Endothelial cell of umbilical vein (primary cell): ENCODE measurements at regions not wholly inside any gene's neighbourhood (a gene's known extent, or its start where the extent isn't known, plus 50 kb on each side); places are given as distances from the start of the nearest gene placed in this dataset.

Source experiments
- FOS ChIP-seq: IDR thresholded peaks from 2 replicates; pipeline ENCODE4 v1.6.1; 2011; ENCODE audit warnings: mild to moderate bottlenecking, low read length, moderate library complexity, borderline replicate concordance; ENCODE audit not compliant: insufficient read depth
- JUN ChIP-seq: IDR thresholded peaks from 2 replicates; pipeline ENCODE4 v1.6.1; 2011; ENCODE audit warnings: borderline replicate concordance, low read depth; ENCODE audit not compliant: insufficient read length, insufficient read depth
- MAX ChIP-seq: IDR thresholded peaks from 2 replicates; pipeline ENCODE4 v1.6.1; 2011; ENCODE audit not compliant: insufficient read depth, insufficient read length
- MYC ChIP-seq: IDR thresholded peaks from one replicate; pipeline ENCODE4 v1.6.1; 2011; ENCODE audit warnings: mild to moderate bottlenecking, low read depth, low read length
- POLR2A ChIP-seq: IDR thresholded peaks from 2 replicates; pipeline ENCODE4 v1.6.1; 2012; ENCODE audit warnings: low read depth, mild to moderate bottlenecking, control low read depth, low read length
- POLR2AphosphoS5 ChIP-seq: IDR thresholded peaks from 2 replicates; pipeline ENCODE4 v1.6.1; 2012; ENCODE audit warnings: low read depth, mild to moderate bottlenecking, control low read depth, low read length, moderate library complexity; ENCODE audit not compliant: insufficient read depth
- TF ChIP-seq, protein P1 (sequence below), 2 donors: IDR thresholded peaks; 1 replicate in 1 of 2; 2 replicates in 1 of 2; pipeline ENCODE4 v1.5.1; 2011; ENCODE audit warnings: low read length in 2 of 2, mild to moderate bottlenecking in 2 of 2, moderate library complexity in 2 of 2, control low read depth in 1 of 2, inconsistent platforms in 1 of 2, low read depth in 1 of 2; ENCODE audit not compliant: insufficient read depth in 1 of 2; ENCODE audit errors: extremely low read depth in 1 of 2

DNA sequence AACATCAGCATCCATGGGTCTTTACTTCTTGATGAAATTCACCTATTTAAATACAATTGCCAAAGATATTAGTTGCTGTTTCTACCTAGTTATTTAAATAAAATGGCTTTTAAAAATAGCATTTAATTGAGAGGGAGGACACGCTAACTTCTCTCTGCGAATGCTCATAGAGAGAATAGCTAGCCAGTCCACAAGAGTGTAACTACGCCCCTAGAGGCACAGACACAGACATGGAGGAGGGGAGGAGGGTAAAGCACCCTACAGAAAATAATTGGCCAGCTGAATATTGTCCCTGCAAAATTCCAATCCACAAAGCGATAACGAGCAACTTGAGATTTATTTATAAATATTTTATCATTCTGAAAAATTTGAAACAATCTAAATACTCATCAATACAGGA, 97.0 kb upstream of the PAPOLG start:
- TF ChIP-seq, protein P1, sequence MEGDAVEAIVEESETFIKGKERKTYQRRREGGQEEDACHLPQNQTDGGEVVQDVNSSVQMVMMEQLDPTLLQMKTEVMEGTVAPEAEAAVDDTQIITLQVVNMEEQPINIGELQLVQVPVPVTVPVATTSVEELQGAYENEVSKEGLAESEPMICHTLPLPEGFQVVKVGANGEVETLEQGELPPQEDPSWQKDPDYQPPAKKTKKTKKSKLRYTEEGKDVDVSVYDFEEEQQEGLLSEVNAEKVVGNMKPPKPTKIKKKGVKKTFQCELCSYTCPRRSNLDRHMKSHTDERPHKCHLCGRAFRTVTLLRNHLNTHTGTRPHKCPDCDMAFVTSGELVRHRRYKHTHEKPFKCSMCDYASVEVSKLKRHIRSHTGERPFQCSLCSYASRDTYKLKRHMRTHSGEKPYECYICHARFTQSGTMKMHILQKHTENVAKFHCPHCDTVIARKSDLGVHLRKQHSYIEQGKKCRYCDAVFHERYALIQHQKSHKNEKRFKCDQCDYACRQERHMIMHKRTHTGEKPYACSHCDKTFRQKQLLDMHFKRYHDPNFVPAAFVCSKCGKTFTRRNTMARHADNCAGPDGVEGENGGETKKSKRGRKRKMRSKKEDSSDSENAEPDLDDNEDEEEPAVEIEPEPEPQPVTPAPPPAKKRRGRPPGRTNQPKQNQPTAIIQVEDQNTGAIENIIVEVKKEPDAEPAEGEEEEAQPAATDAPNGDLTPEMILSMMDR (IDR thresholded peaks at IDR 0.05; ENCODE audit: extremely low read depth in 1 of 2, insufficient read depth in 1 of 2, low read depth in 1 of 2, low read length in 2 of 2), result no peak
- TF ChIP-seq POLR2A (no peak), POLR2AphosphoS5 (no peak), FOS (no peak), MYC (no peak), JUN (no peak), MAX (no peak)
